NCI-H1694 (cell line): ENCODE measurements at regions not wholly inside any gene's neighbourhood (a gene's known extent, or its start where the extent isn't known, plus 50 kb on each side); places are given as distances from the start of the nearest gene placed in this dataset.
"Not testable (repeated sequence)": the region's sequence is repeated elsewhere in the genome, so short reads cannot be mapped to it uniquely, and the experiment has no call there.

Experiments used
- DNase-seq: peaks from one replicate; lab custom pipeline; 2025; lab: John Stamatoyannopoulos, UW

DNA sequence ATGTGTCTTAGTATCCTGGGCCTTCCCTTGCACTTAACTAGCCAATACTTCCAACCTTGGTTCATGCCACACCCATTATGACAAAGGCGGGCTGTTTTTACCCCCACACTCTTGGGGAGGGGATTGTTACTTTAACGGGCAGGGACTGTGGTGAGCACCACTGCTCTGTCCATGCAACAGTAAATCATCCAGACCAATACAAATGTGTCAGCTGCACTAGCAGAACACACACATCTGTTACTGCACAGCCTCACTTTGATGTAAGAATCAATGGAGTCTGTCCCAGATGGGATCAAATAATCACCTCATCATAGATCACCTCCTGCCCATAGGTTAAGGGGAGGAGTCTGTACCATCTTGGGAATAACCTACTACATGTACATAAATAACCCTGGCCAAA is 58.1 kb downstream of the NPAP1 start:
- DNase-seq: no peak

DNA sequence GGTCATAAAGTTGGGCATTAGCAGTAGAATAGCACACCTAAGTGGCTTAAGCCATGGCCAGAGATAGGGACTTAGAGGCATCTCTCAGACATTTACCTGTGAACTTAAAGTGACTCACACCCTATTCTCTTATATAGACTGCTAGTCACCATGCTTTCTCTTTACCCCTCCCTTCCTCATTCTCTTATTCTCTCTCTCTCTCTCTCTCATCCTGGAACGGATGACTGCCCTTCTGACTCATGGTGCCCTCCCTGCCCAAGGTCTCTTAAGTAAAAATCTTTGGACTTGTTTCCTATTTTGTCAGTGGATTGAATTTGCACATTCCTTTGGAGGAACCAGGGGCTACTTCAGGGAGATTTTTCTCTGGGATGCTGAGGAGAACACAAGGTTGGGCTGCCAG is 58.8 kb downstream of the NPAP1 start:
- DNase-seq: no peak

DNA sequence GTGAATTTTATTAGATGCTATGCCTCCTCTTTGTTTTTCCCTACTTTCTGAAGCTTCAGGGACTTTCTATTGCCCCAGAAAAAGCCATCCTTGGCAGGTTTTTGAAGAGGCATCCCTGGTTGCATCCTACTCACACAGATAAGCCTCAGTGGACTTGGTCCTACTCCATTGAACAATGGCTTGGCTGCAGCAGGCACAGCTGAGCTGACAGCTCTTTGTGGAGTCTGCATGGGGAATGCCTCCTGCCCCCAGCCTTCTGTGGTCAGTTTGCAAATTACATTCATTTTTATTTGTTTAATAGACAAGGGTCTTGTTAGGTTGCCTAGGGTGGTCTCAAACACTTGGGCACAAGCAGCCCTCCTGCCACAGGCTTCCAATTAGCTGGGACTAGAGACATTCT is 69.7 kb downstream of the NPAP1 start:
- no peak for DNase-seq

- no peak for DNase-seq
These were observed 70.5 kb downstream of the NPAP1 start for GRCh38 chr15:24746094-24746493.

- no peak for DNase-seq
These were observed 71.8 kb downstream of the NPAP1 start for GRCh38 chr15:24747376-24747775.

DNA sequence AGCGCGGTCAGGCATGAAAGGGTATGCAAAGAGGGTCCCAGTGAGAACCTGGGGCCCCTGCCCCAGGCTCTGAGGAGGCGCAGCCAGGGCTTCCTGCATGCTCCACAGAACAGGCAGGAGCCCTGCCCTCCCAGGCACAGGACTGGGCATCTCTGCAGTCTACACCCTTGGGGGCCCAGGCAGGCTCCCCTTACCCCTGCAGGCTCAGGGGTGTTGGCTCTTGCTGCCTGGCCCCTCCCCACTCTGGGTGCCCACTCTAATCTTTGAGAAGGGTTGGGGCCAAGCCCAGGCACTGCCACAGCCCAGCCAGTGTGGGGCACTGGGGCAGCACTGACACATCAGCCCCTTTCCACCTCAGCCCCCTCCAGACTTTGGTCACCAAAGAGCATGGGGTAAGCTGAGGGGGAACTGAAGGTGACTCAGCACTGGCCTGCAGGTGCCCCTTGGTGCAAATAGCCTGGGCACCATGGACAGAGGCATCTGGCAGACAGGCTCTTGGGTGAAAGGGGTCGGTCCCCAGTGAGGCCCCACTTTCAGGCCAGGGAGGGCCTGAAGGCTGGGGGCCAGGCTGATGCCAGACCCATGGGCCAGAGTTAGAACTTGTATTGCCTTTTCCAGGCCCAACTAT is 73.4 kb downstream of the NPAP1 start:
- DNase-seq: no peak

- DNase-seq: no peak
These were observed 76.8 kb downstream of the NPAP1 start for GRCh38 chr15:24752354-24752753.

DNA sequence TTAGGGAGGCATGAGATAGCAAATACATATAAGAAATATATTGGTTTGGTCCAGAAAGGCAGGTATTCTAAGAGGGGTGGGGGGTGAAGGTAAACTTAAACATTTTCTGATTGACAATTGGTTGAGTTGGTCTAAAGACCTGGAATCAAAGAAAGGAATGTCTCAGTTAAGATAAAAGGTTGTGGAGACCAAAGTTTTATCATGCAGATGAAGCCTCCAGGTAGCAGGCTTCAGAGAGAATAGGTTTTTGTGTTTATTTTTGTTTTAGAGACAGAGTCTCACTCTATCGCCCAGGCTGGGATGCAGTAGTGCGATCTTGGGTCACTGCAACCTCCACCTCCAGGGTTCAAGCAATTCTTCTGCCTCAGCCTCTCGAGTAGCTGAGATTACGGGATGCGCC is 80.5 kb downstream of the NPAP1 start:
- no peak for DNase-seq

DNA sequence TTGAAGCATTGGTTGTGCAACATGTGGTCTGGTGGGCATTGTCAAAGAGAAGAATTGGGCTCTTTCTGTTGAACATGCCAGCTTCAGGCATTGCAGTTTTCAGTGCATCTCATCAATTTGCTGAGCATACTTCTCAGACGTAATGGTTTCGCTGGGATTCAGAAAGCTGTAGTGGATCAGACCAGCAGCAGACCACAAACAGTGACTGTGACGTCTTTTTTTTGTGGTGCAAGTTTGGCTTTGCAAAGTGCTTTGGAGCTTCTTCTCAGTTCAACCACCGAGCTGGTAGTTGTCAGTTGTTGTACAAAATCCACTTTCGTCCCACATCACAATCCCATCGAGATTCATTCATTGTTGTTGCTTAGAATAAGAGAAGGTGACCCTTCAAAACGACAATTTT is 84.5 kb downstream of the NPAP1 start:
- DNase-seq: no peak

DNA sequence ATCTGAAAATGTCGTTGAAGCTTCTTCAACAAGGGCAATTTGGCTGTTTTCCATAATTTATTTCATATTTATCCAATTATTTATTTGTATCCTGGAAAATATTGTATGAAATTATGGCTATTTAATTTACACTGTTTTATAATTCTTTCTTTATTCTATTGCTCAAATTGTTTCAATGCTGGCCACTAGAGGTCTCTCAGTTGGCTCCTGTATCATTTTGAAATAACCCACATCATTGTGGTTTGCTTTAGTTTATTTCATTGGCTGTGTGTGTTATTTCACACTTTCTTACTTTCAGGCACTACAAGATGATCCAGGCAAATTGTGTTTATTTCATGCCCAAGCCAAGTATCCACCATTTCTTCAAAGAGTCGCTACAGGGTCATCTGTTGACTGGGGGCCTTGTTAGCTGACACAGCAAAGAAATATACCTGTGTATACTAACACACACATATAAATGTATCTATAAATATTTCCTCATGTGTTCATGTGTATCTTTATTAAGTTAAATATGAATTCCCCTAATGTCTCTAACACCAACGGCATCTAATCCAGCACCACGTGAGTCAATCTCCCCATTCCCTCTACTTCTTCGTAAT is 86.2 kb downstream of the NPAP1 start:
- DNase-seq: no peak

GRCh38 chr15:24763891-24764290 is 88.3 kb downstream of the NPAP1 start:
- DNase-seq: no peak

DNA sequence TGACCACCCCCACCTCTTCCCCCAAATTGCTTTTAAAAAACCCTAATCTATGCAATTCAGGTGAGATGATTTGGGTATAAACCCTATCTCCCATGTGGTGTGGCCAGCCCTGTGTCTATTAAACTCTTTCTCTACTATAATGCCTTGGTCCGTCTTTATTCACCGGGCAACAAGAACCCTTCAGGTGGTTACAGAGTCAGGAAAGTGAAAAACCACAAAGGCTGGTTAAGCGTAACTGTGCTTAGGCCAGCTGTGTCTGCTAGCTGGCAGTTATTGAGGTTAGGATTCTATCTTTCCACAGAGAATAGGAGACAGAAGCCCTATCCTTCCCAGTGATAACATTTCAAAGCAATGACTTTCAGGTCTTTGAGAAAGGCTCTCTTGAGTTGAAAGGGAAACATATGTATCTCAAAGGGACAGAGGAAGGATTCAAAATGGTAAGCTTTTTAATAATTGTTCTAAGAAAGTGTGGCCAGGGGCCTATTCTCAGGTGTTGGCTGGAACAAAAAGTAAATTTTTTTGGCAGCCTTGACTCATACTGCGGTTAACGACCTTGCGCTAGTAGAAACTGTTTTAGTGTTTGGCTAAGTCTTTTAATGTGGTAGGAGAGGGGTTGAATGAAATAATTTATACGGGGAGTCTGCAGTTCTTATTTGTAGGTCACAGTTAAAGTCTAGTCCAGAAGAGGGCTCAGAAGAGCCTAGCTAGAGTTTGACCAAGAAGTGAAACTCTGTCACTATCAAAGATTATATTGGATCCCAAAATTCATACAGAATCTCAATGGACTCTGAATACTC is 89.0 kb downstream of the NPAP1 start:
- no peak for DNase-seq

DNA sequence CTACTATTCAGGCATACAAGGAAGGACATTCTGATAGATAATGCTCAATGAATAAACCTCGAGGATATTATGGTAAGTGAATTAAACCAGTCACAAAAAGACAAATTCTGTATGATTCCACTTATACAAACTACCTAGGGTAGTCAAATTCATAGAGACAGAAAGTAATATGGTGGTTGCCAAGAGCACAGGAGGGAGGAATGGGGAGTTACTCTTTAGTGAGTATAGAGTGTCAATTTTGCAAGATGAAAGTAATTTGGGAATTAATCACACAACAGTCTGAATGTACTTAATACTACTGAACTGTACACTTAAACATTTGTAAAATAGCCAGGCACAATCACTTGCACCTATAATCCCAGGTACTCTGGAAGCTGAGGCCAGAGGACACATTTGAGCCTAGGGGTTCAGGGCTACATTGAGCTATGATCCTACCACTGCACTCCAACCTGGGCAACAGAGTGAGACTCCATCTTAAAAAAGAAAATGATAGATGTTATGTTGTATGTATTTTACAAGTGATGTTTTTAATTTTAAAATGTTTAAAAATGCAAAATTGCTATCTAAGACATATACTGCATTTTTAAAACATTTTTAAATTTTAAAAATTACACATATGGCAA is 91.0 kb downstream of the NPAP1 start:
- no peak for DNase-seq

GRCh38 chr15:24772266-24772665 is 96.7 kb downstream of the NPAP1 start:
- DNase-seq: no peak

- DNase-seq: peak; percentile 50
These were observed 97.3 kb downstream of the NPAP1 start for GRCh38 chr15:24772686-24773373.

- no peak for DNase-seq
These were observed 101.7 kb downstream of the NPAP1 start for GRCh38 chr15:24777307-24777706.

- no peak for DNase-seq
These were observed 108.9 kb downstream of the NPAP1 start for GRCh38 chr15:24784506-24784905.

DNA sequence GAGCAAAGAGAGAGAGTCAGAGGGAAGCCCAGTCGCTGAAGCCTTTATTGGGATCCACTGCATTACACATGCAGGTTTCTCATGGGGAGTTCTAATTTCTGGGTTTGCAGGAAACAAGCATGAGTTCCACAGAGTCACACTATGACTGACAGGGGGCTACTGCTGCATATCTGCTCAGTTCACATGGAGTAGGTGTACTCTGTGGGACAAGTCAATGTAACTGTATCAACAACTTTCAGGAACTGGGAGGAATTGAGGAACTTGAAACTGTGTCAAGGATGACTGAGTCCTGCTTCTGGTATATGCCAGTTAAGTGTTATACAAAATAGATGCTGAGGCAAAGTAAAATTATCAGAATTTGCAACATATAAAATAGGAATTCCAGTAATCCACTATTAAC is 110.8 kb downstream of the NPAP1 start:
- DNase-seq: no peak

DNA sequence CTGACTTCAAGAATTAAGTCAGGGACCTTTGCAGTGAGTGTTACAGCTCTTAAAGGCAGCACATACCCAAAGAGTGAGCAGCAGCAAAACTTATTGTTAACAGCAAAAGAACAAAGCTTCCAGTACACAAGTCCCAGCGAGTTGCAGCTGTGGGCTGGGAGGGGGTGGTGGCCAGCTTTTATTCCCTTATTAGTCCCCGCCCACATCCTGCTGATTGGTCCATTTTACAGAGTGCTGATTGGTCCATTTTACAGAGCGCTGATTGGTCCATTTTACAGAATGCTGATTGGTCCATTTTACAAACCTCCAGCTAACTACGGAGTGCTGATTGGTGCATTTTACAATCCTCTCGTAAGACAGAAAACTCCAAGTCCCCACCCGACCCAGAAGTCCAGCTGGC is 127.0 kb downstream of the NPAP1 start:
- not testable (repeated sequence) for DNase-seq

DNA sequence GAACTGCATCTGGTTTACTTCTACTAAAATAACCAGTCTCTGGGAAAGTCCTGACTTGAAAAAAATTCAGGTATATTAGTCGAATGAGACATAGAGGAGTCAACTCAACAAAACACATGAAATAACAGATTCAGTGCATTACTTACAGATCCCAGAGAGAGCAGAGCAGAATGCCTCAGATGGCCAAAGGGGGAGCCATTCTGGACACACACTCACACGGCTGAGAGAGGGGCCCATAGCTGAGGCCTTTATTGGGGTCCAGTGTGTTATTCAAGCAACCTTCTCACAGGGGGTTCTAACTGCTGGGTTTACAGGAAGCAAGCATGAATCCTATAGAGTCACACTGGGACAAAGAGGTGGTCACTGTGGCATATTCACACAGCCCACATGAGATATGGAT is 135.1 kb upstream of the SNRPN start:
- no peak for DNase-seq

GRCh38 chr15:24823473-24823872 is 131.3 kb upstream of the SNRPN start:
- no peak for DNase-seq

DNA sequence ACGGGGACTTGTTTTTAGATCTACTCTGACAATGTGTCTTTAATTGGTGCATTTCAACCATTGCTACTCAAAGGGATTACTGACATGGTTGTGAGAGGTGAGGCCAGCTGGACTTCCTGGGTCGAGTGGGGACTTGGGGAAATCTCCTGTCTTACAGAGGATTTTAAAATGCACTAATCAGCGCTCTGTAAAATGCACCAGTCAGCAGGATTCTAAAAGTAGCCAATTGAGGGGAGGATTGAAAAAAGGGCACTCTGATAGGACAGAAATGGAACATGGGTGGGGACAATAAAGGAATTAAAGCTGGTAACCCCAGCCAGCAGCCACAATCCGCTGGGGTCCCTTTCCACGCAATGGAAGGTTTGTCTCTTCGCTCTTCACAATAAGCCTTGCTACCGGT is 122.5 kb upstream of the SNRPN start:
- DNase-seq: no peak
